AG10803 (cell line): ENCODE measurements at regions not wholly inside any gene's neighbourhood (a gene's known extent, or its start where the extent isn't known, plus 50 kb on each side); places are given as distances from the start of the nearest gene placed in this dataset.
"Not testable (repeated sequence)": the region's sequence is repeated elsewhere in the genome, so short reads cannot be mapped to it uniquely, and the experiment has no call there.

ENCODE experiments used
- DNase-seq: peaks from one replicate; pipeline ENCODE4 v3.0.0; 2010; ENCODE audit warnings: low read depth
- H3K4me3 ChIP-seq: 2 replicates; pipeline ENCODE4 v1.5.1; 2011; ENCODE audit warnings: mild to moderate bottlenecking, low read length, control low read depth
- TF ChIP-seq, protein P1 (sequence below): conservative IDR thresholded peaks from 2 replicates; pipeline ENCODE4 v1.5.1; 2011; ENCODE audit warnings: mild to moderate bottlenecking, low read length, control low read depth, inconsistent platforms

GRCh38 chr20:19915111-19915798 is 101.9 kb upstream of the NAA20 start:
- TF ChIP-seq, protein P1, sequence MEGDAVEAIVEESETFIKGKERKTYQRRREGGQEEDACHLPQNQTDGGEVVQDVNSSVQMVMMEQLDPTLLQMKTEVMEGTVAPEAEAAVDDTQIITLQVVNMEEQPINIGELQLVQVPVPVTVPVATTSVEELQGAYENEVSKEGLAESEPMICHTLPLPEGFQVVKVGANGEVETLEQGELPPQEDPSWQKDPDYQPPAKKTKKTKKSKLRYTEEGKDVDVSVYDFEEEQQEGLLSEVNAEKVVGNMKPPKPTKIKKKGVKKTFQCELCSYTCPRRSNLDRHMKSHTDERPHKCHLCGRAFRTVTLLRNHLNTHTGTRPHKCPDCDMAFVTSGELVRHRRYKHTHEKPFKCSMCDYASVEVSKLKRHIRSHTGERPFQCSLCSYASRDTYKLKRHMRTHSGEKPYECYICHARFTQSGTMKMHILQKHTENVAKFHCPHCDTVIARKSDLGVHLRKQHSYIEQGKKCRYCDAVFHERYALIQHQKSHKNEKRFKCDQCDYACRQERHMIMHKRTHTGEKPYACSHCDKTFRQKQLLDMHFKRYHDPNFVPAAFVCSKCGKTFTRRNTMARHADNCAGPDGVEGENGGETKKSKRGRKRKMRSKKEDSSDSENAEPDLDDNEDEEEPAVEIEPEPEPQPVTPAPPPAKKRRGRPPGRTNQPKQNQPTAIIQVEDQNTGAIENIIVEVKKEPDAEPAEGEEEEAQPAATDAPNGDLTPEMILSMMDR: no peak

DNA sequence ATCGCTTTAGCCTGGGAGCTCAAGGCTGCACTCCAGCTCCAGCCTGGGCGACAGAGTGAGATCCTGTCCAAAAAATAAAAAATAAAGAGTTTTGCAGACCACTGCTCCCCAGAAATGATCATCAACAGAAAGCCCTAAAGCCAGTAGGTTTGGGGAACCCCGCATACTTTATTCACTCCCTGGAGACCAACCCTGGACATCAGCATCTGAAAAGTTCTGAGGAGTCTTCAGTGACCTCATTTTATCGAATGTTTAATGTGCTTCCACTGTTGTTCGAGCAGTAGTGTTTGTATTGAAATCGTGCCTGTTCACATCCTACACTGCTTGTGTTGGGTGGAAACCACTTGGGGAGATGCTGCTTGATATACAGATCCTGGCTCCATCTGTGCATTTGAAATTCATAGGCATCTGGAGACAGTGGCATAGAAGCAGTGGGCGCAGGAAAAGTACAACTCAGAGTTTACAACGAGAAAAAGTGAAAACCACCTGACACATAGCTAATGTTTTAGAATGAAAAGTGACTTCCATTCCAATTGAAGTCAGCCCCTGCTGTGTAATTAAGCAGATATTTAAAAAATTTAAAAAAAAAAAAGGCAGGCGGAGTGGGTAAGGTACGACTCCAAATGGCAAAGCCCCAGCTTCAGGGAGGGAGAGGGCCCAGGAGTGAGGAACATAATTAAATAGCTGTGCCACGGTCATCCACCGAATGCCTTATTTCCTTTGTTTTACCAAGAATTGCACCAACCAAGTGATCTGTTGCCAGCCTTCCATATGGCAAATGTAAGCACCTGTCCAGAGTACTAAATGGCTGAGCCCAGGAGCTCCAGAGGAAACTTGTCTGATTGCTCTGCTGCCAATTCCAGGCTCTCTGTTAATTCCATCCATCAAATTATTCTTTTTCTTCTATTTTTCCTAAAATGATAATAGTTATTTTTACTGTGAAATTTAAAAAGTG is 100.4 kb upstream of the NAA20 start:
- no peak overlapping the region for H3K4me3 ChIP-seq
- TF ChIP-seq, protein P1: no peak
- DNase-seq: no peak

More at GRCh38 chr20:19915111-19915798, 101.9 kb upstream of the NAA20 start:
- no peak for DNase-seq
- no peak overlapping the region for H3K4me3 ChIP-seq

DNA sequence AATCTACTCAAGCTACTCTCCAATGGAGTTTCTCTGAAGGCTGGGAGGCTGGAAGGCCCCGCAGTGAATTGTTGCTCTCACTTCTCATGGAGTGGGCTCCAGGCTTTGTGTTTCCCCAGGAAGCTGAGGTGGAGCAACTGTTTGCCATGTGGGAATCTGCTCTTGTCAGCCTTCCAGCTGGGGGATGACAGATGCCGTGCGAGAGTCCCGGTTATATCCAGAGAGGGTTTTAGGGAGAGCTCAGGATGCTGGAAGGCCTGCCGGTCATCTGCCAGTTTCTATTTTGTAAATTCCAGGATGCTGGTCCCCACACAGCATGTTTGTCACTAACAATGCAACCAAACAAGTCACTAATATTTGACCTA is 98.2 kb upstream of the NAA20 start:
- TF ChIP-seq, protein P1: no peak
- H3K4me3 ChIP-seq: no peak overlapping the region

DNA sequence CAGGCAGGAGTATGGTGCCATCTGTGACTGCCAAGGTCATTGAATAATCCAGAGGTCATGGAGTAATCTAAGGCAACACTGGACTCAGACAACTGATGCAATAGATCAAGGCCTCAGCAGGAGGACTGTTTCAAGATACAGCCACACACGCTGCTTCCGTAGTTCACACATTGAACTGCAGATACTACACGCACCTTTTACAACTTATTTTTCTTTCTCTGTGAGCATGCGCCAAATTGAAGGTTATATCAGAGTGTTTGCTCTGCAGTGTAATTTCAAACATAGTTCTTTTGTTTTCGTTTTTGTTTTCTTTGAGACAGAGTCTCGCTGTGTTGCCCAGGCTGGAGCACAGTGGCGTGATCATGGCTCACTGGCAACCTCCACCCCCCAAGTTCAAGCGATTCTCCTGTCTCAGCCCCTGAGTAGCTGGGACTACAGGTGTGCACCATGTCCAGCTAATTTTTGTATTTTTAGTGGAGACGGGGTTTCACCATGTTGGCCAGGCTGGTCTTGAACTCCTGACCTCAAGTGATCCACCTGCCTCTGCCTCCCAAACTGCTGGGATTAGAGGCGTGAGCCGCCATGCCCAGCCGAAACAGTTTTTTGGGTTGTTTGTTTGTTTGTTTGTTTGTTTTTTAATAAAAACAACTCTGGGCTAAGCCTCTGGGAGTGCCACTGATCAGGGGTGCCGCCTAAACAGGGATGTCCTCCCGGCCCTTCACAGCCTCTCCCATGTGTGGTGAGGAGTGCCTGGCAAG is 96.6 kb upstream of the NAA20 start:
- DNase-seq: no peak
- H3K4me3 ChIP-seq: no peak overlapping the region
- TF ChIP-seq, protein P1: no peak

More for the DNA sequence above, 98.2 kb upstream of the NAA20 start:
- peak; percentile 61 for DNase-seq

DNA sequence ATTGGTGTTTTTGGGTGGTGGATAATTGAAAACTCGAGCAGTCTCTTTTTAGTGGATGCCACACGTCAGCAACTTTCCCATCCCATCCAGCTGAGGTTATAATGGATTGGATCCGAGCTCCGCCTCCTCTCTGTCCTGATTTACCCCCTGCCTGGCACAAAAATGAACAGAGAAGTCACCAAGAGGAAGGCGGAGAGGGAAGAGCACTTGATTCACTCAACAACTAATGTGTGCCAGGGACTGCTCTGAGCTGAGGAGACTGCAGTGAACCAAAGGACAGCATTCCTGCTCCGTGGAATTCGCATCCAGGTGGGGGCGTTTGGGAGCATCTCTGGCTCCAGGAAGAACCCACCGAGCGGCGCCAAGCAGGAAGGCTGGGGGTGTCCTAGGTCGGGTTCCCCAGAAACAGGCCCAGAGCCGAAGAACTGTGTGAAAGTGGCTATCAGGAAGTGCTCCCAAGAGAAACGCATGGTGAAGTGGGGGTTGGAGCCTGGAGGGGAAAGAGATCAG is 95.8 kb upstream of the NAA20 start:
- TF ChIP-seq, protein P1: no peak
- DNase-seq: peak; percentile 87
- no peak overlapping the region for H3K4me3 ChIP-seq

DNA sequence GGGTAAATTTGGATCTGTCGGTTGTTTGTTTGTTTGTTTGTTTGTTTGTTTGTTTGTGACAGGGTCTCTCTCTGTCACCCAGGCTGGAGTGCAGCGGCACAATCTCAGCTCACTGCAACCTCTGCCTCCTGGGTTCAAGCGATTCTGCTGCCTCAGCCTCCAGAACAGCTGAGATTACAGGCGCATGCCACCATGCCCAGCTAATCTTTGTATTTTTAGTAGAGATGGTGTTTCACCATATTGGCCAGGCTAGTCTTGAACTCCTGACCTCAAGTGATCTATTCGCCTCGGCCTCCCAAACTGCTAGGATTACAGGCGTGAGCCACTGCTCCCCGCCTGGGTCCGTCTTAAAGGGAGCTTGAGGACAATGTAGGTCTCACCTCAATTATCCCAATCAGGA is 95.3 kb upstream of the NAA20 start:
- not testable (repeated sequence) for DNase-seq, H3K4me3 ChIP-seq

GRCh38 chr20:19922716-19923115 is 94.4 kb upstream of the NAA20 start:
- TF ChIP-seq, protein P1: no peak
- no peak for DNase-seq
- no peak overlapping the region for H3K4me3 ChIP-seq
